ENCODE measurements at regions not wholly inside any gene's neighbourhood (a gene's known extent, or its start where the extent isn't known, plus 50 kb on each side); places are given as distances from the start of the nearest gene placed in this dataset.

- Histone ChIP-seq H3K27ac (ENCODE audit: low read length) (no peak overlapping the region), H3K9me3 (ENCODE audit: control insufficient read depth in 1 of 2, low read length in 2 of 2) (no peaks in the 10 kb centered on the region), H3K4me1 (ENCODE audit: control insufficient read depth in 1 of 2, insufficient read depth in 2 of 2, low read length in 2 of 2) (no peaks in the 10 kb centered on the region), H3K4me3 (ENCODE audit: low read depth in 1 of 2, low read length in 2 of 2) (no peak overlapping the region), H3K36me3 (ENCODE audit: control insufficient read depth in 1 of 2, insufficient read depth in 2 of 2, low read length in 2 of 2) (no peaks in the 10 kb centered on the region), H3K27me3 (ENCODE audit: low read depth, low read length) (no peaks in the 10 kb centered on the region)
These were observed 507.4 kb upstream of the RAG2 start for GRCh38 chr11:37105427-37105826.

GRCh38 chr11:37104380-37104779 is 506.3 kb upstream of the RAG2 start:
- H3K27me3 ChIP-seq (ENCODE audit: low read depth, low read length) = no peaks in the 10 kb centered on the region
- H3K27ac ChIP-seq (ENCODE audit: low read length) = no peak overlapping the region
- H3K4me3 ChIP-seq (ENCODE audit: low read depth in 1 of 2, low read length in 2 of 2) = no peak overlapping the region
- no peaks in the 10 kb centered on the region for H3K4me1 ChIP-seq (ENCODE audit: control insufficient read depth in 1 of 2, insufficient read depth in 2 of 2, low read length in 2 of 2)
- H3K36me3 ChIP-seq (ENCODE audit: control insufficient read depth in 1 of 2, insufficient read depth in 2 of 2, low read length in 2 of 2) = no peaks in the 10 kb centered on the region
- H3K9me3 ChIP-seq (ENCODE audit: control insufficient read depth in 1 of 2, low read length in 2 of 2) = no peaks in the 10 kb centered on the region

DNA sequence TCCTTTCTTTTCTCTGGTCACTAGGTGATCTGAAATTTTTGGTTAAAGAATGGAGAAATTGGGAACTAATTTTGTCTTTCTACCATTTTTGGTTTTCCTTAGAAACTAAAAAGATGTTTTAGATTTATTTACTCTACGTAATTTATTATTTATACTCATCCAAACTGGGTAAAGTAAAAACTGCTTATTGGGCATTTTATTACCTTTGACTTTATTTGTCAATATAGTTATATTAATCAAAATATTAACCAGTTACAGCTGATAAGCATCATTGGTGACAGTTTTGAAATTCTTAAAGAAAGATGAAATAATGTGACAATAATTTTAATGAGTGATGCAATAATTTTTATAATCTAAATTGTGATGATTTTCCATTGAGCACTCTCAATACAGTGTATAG is 502.0 kb upstream of the RAG2 start:
- no peaks in the 10 kb centered on the region for H3K27me3 ChIP-seq (ENCODE audit: low read depth, low read length)
- no peaks in the 10 kb centered on the region for H3K36me3 ChIP-seq (ENCODE audit: control insufficient read depth in 1 of 2, insufficient read depth in 2 of 2, low read length in 2 of 2)
- H3K9me3 ChIP-seq (ENCODE audit: control insufficient read depth in 1 of 2, low read length in 2 of 2) = no peaks in the 10 kb centered on the region
- no peak overlapping the region for H3K27ac ChIP-seq (ENCODE audit: low read length)
- H3K4me1 ChIP-seq (ENCODE audit: control insufficient read depth in 1 of 2, insufficient read depth in 2 of 2, low read length in 2 of 2) = no peaks in the 10 kb centered on the region
- no peak overlapping the region for H3K4me3 ChIP-seq (ENCODE audit: low read depth in 1 of 2, low read length in 2 of 2)

DNA sequence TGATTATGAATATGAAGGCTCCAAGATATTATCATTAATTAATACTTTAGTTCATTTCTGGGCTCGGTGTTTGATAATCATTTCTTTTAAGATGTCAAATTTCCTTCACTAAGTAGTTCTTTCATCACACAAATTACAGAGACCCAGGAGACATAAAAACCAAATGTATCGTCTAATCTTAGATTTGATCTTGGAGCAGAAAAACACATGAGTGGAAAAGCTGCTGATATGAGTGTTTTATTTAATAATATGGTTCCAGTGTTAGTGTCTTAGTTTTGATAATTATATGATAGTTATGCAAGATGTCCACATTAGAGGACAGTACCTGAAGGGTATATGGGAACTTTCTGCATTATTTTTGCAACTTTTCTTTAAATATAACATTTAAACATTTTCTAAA is 494.5 kb upstream of the RAG2 start:
- Histone ChIP-seq H3K4me3 (ENCODE audit: low read depth in 1 of 2, low read length in 2 of 2) (no peak overlapping the region), H3K27ac (ENCODE audit: low read length) (no peak overlapping the region), H3K4me1 (ENCODE audit: control insufficient read depth in 1 of 2, insufficient read depth in 2 of 2, low read length in 2 of 2) (peaks cover 0 to 5% of the 10 kb centered on the region in 2 donors), H3K9me3 (ENCODE audit: control insufficient read depth in 1 of 2, low read length in 2 of 2) (no peaks in the 10 kb centered on the region), H3K36me3 (ENCODE audit: control insufficient read depth in 1 of 2, insufficient read depth in 2 of 2, low read length in 2 of 2) (no peaks in the 10 kb centered on the region), H3K27me3 (ENCODE audit: low read depth, low read length) (no peaks in the 10 kb centered on the region)

- Histone ChIP-seq H3K36me3 (ENCODE audit: control insufficient read depth in 1 of 2, insufficient read depth in 2 of 2, low read length in 2 of 2) (no peaks in the 10 kb centered on the region), H3K27ac (ENCODE audit: low read length) (no peak overlapping the region), H3K4me1 (ENCODE audit: control insufficient read depth in 1 of 2, insufficient read depth in 2 of 2, low read length in 2 of 2) (peaks cover 0 to 5% of the 10 kb centered on the region in 2 donors), H3K4me3 (ENCODE audit: low read depth in 1 of 2, low read length in 2 of 2) (no peak overlapping the region), H3K27me3 (ENCODE audit: low read depth, low read length) (no peaks in the 10 kb centered on the region), H3K9me3 (ENCODE audit: control insufficient read depth in 1 of 2, low read length in 2 of 2) (no peaks in the 10 kb centered on the region)
These were observed 491.4 kb upstream of the RAG2 start for GRCh38 chr11:37089439-37089838.

DNA sequence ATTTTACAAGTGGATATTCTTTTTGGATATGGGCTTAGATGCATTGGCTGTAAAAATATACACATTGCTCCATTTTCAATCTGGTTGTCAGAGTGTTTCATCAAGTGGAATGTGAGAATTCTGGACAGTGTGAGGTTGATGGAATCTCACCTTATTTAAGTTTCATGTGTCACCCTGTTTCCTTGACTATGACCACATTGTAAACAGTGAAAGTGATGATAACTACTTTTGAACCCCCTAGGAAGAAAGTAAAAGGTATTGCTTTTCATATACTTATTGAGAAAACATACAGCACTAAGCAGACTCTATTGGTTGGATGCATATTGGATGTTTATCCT is 490.5 kb upstream of the RAG2 start:
- no peaks in the 10 kb centered on the region for H3K36me3 ChIP-seq (ENCODE audit: control insufficient read depth in 1 of 2, insufficient read depth in 2 of 2, low read length in 2 of 2)
- H3K4me1 ChIP-seq (ENCODE audit: control insufficient read depth in 1 of 2, insufficient read depth in 2 of 2, low read length in 2 of 2) = peaks cover 0 to 5% of the 10 kb centered on the region in 2 donors
- no peaks in the 10 kb centered on the region for H3K9me3 ChIP-seq (ENCODE audit: control insufficient read depth in 1 of 2, low read length in 2 of 2)
- H3K27ac ChIP-seq (ENCODE audit: low read length) = no peak overlapping the region
- no peaks in the 10 kb centered on the region for H3K27me3 ChIP-seq (ENCODE audit: low read depth, low read length)
- H3K4me3 ChIP-seq (ENCODE audit: low read depth in 1 of 2, low read length in 2 of 2) = no peak overlapping the region

DNA sequence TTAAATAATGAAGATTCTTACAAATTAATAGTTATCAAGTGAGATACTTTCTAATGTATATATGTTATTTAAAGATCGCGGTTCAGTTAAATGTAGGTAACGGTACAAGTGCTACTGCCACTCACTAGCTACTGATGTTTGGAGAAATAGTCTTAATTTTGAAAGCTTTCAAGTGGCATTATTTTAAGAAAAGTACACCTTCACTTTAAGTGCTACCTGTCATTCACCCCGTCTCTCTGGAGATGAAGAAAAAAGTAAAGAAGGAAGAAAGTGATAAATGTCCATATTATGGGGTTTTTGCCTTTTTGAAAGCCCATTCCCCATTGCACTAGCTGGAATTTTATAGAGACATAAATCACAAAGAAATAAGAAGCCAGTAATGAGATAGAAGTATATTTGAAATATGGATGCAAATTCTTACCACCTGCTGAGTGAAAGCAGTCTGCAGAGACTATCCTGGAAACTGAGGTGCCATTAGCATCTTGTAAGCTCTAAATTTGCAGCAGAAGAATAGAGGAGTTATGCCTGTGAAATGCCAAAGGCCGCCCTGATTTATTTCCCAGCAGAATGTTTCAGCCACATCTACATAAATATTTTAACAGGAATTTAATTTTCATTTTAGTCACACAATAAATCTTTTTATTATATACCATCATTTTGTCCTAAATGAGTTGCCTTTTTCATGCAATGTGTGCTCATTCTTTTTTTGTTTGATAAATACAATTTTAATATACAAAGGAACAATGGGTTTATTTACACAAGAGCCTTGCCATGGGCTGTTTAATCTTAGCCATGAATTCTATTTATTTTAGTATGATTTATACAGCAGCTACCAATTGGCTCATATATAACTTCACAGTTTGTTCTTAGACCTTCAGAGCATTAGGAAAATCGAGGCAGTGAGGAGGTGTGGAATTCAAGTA is 489.9 kb upstream of the RAG2 start:
- Histone ChIP-seq H3K36me3 (ENCODE audit: control insufficient read depth in 1 of 2, insufficient read depth in 2 of 2, low read length in 2 of 2) (no peaks in the 10 kb centered on the region), H3K27me3 (ENCODE audit: low read depth, low read length) (no peaks in the 10 kb centered on the region), H3K4me3 (ENCODE audit: low read depth in 1 of 2, low read length in 2 of 2) (no peak overlapping the region), H3K9me3 (ENCODE audit: control insufficient read depth in 1 of 2, low read length in 2 of 2) (no peaks in the 10 kb centered on the region), H3K27ac (ENCODE audit: low read length) (no peak overlapping the region), H3K4me1 (ENCODE audit: control insufficient read depth in 1 of 2, insufficient read depth in 2 of 2, low read length in 2 of 2) (peaks cover 0 to 5% of the 10 kb centered on the region in 2 donors)

GRCh38 chr11:37078521-37078920 is 480.5 kb upstream of the RAG2 start:
- H3K4me3 ChIP-seq (ENCODE audit: low read depth in 1 of 2, low read length in 2 of 2) = no peak overlapping the region
- no peaks in the 10 kb centered on the region for H3K9me3 ChIP-seq (ENCODE audit: control insufficient read depth in 1 of 2, low read length in 2 of 2)

DNA sequence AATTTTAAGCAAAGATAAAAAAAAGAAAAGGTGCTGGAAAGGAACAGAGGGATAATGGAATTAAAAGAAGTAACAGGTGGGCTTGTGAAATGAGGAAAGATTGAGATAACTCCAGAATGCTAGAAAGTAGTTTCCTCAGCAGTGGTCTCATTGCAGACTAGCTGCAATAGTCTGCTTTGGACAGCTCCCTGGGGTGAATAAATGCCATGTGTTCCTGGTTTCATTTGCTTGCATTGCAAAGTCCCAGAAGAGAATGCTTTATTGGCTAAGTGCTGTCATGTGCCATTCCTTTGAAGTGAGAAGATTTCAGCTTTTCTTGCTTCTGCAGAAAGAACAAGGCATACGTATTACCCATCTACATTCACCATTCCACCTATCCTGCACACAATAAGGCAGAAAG is 478.8 kb upstream of the RAG2 start:
- Histone ChIP-seq H3K27ac (ENCODE audit: low read length) (no peak overlapping the region), H3K9me3 (ENCODE audit: control insufficient read depth in 1 of 2, low read length in 2 of 2) (no peaks in the 10 kb centered on the region), H3K36me3 (ENCODE audit: control insufficient read depth in 1 of 2, insufficient read depth in 2 of 2, low read length in 2 of 2) (no peaks in the 10 kb centered on the region), H3K4me3 (ENCODE audit: low read depth in 1 of 2, low read length in 2 of 2) (no peak overlapping the region), H3K27me3 (ENCODE audit: low read depth, low read length) (no peaks in the 10 kb centered on the region), H3K4me1 (ENCODE audit: control insufficient read depth in 1 of 2, insufficient read depth in 2 of 2, low read length in 2 of 2) (peaks cover 0 to 10% of the 10 kb centered on the region in 2 donors)

More at GRCh38 chr11:37078521-37078920, 480.5 kb upstream of the RAG2 start:
- Histone ChIP-seq H3K4me1 (ENCODE audit: control insufficient read depth in 1 of 2, insufficient read depth in 2 of 2, low read length in 2 of 2) (peaks cover 0 to 4% of the 10 kb centered on the region in 2 donors), H3K27me3 (ENCODE audit: low read depth, low read length) (no peaks in the 10 kb centered on the region), H3K27ac (ENCODE audit: low read length) (no peak overlapping the region), H3K36me3 (ENCODE audit: control insufficient read depth in 1 of 2, insufficient read depth in 2 of 2, low read length in 2 of 2) (no peaks in the 10 kb centered on the region)

GRCh38 chr11:37072538-37073055 is 474.6 kb upstream of the RAG2 start:
- H3K4me1 ChIP-seq (ENCODE audit: control insufficient read depth in 1 of 2, insufficient read depth in 2 of 2, low read length in 2 of 2) = peaks cover 0 to 10% of the 10 kb centered on the region in 2 donors
- no peak overlapping the region for H3K27ac ChIP-seq (ENCODE audit: low read length)
- no peaks in the 10 kb centered on the region for H3K9me3 ChIP-seq (ENCODE audit: control insufficient read depth in 1 of 2, low read length in 2 of 2)
- H3K27me3 ChIP-seq (ENCODE audit: low read depth, low read length) = no peaks in the 10 kb centered on the region
- no peak overlapping the region for H3K4me3 ChIP-seq (ENCODE audit: low read depth in 1 of 2, low read length in 2 of 2)
- no peaks in the 10 kb centered on the region for H3K36me3 ChIP-seq (ENCODE audit: control insufficient read depth in 1 of 2, insufficient read depth in 2 of 2, low read length in 2 of 2)

DNA sequence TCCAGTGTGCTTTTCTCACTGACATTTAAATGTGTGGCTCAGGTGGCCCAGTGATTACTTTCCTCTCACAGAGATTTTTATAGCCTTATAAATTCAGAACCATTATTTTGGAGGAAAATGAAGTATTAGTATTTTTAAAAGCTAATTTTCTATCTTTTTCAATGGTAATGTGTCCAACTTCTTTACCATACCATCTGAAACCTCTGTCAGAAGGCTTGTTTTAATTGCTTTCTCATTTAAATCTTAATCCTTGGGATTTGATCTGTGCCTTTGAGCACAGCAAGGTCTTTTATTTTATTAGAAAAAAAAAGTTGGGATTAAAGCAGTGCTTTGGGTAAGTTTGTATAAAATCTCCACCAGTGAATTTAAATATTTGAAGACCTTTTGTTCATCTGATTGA is 452.3 kb upstream of the RAG2 start:
- H3K36me3 ChIP-seq (ENCODE audit: control insufficient read depth in 1 of 2, insufficient read depth in 2 of 2, low read length in 2 of 2) = no peaks in the 10 kb centered on the region
- H3K4me1 ChIP-seq (ENCODE audit: control insufficient read depth in 1 of 2, insufficient read depth in 2 of 2, low read length in 2 of 2) = no peaks in the 10 kb centered on the region
- H3K27me3 ChIP-seq (ENCODE audit: low read depth, low read length) = no peaks in the 10 kb centered on the region
- no peak overlapping the region for H3K27ac ChIP-seq (ENCODE audit: low read length)
- H3K4me3 ChIP-seq (ENCODE audit: low read depth in 1 of 2, low read length in 2 of 2) = no peak overlapping the region
- no peaks in the 10 kb centered on the region for H3K9me3 ChIP-seq (ENCODE audit: control insufficient read depth in 1 of 2, low read length in 2 of 2)

GRCh38 chr11:37040921-37041320 is 442.9 kb upstream of the RAG2 start:
- Histone ChIP-seq H3K36me3 (ENCODE audit: control insufficient read depth in 1 of 2, insufficient read depth in 2 of 2, low read length in 2 of 2) (no peaks in the 10 kb centered on the region), H3K27ac (ENCODE audit: low read length) (no peak overlapping the region), H3K4me1 (ENCODE audit: control insufficient read depth in 1 of 2, insufficient read depth in 2 of 2, low read length in 2 of 2) (no peaks in the 10 kb centered on the region), H3K4me3 (ENCODE audit: low read depth in 1 of 2, low read length in 2 of 2) (no peak overlapping the region), H3K9me3 (ENCODE audit: control insufficient read depth in 1 of 2, low read length in 2 of 2) (no peaks in the 10 kb centered on the region), H3K27me3 (ENCODE audit: low read depth, low read length) (no peaks in the 10 kb centered on the region)
